ENCODE measurements at regions not wholly inside any gene's neighbourhood (a gene's known extent, or its start where the extent isn't known, plus 50 kb on each side); places are given as distances from the start of the nearest gene placed in this dataset.

GRCh38 chrX:39929379-39930025 is 168.3 kb downstream of the BCOR start:
- no peak for DNase-seq
- Mint-ChIP-seq H3K4me1 (peaks cover 26% of the 10 kb centered on the region), H3K4me3 (no peak overlapping the region), H3K27me3 (ENCODE audit: low read depth, poor library complexity) (peaks cover 33% of the 10 kb centered on the region), H3K27ac (no peak overlapping the region), H3K9me3 (peaks cover 21% of the 10 kb centered on the region), H3K36me3 (ENCODE audit: low read depth) (no peaks in the 10 kb centered on the region)
- TF ChIP-seq, protein P1, sequence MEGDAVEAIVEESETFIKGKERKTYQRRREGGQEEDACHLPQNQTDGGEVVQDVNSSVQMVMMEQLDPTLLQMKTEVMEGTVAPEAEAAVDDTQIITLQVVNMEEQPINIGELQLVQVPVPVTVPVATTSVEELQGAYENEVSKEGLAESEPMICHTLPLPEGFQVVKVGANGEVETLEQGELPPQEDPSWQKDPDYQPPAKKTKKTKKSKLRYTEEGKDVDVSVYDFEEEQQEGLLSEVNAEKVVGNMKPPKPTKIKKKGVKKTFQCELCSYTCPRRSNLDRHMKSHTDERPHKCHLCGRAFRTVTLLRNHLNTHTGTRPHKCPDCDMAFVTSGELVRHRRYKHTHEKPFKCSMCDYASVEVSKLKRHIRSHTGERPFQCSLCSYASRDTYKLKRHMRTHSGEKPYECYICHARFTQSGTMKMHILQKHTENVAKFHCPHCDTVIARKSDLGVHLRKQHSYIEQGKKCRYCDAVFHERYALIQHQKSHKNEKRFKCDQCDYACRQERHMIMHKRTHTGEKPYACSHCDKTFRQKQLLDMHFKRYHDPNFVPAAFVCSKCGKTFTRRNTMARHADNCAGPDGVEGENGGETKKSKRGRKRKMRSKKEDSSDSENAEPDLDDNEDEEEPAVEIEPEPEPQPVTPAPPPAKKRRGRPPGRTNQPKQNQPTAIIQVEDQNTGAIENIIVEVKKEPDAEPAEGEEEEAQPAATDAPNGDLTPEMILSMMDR (IDR thresholded peaks at IDR 0.05): no peak

GRCh38 chrX:39930786-39931528 is 166.8 kb downstream of the BCOR start:
- peaks cover 26% of the 10 kb centered on the region for H3K4me1 Mint-ChIP-seq
- no peaks in the 10 kb centered on the region for H3K36me3 Mint-ChIP-seq (ENCODE audit: low read depth)
- TF ChIP-seq, protein P1 (IDR thresholded peaks at IDR 0.05): no peak
- H3K27me3 Mint-ChIP-seq (ENCODE audit: low read depth, poor library complexity): peaks cover 34% of the 10 kb centered on the region
- DNase-seq: no peak
- H3K27ac Mint-ChIP-seq: no peak overlapping the region
- no peak overlapping the region for H3K4me3 Mint-ChIP-seq
- H3K9me3 Mint-ChIP-seq: peaks cover 18% of the 10 kb centered on the region

DNA sequence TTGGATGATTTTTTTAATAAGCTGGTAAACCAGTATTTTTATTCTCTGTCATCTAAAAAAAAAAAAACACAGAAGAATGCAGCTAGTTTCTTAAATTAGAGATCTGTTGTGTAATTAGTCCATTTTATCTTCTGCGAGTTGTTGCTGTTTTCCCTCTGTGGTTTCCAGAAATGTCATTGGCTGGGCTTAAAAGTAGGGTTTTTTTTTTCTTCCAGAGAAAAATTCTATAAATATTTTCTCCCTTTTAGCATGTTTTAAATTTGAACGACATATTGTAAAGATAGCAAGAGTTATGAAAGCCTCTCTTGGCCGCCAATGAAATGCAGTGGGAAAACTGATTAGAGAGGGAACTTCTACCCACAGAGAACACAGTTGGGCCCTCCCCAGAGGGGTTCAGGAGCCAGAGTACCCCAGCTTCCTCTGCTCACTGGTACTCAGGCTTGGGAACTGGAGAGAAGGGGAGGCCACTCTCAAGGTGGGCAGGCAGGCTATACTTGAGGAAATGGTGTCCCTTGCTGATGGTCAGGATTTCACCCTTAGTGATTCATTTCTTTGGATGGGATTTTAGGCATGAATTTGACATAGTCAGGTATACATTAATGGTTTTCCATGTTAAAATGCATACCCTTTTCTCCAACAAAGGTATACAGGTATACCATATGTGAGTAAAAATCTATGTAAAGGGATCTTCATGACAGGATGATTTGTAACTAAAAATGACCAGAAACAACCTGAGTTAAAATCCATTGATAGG is 166.1 kb downstream of the BCOR start:
- TF ChIP-seq, protein P1 (IDR thresholded peaks at IDR 0.05): no peak
- DNase-seq: no peak
- Mint-ChIP-seq H3K4me3 (no peak overlapping the region), H3K36me3 (ENCODE audit: low read depth) (no peaks in the 10 kb centered on the region), H3K9me3 (peaks cover 13% of the 10 kb centered on the region), H3K27ac (no peak overlapping the region), H3K27me3 (ENCODE audit: low read depth, poor library complexity) (peaks cover 41% of the 10 kb centered on the region), H3K4me1 (peaks cover 26% of the 10 kb centered on the region)

GRCh38 chrX:39935411-39936064 is 162.2 kb downstream of the BCOR start:
- DNase-seq: no peak
- H3K27ac Mint-ChIP-seq: no peak overlapping the region
- peaks cover 4% of the 10 kb centered on the region for H3K9me3 Mint-ChIP-seq
- peaks cover 9% of the 10 kb centered on the region for H3K4me1 Mint-ChIP-seq
- TF ChIP-seq, protein P1 (IDR thresholded peaks at IDR 0.05): no peak
- peaks cover 23% of the 10 kb centered on the region for H3K27me3 Mint-ChIP-seq (ENCODE audit: low read depth, poor library complexity)
- H3K4me3 Mint-ChIP-seq: no peak overlapping the region
- no peaks in the 10 kb centered on the region for H3K36me3 Mint-ChIP-seq (ENCODE audit: low read depth)

GRCh38 chrX:39936886-39937770 is 160.6 kb downstream of the BCOR start:
- H3K4me1 Mint-ChIP-seq: peaks cover 16% of the 10 kb centered on the region
- H3K27me3 Mint-ChIP-seq (ENCODE audit: low read depth, poor library complexity): peaks cover 29% of the 10 kb centered on the region
- no peak overlapping the region for H3K27ac Mint-ChIP-seq
- DNase-seq: peak; percentile 18
- TF ChIP-seq, protein P1 (IDR thresholded peaks at IDR 0.05): no peak
- peaks cover 8% of the 10 kb centered on the region for H3K9me3 Mint-ChIP-seq
- no peak overlapping the region for H3K4me3 Mint-ChIP-seq
- H3K36me3 Mint-ChIP-seq (ENCODE audit: low read depth): no peaks in the 10 kb centered on the region

Data from nephron progenitor cell (in vitro differentiated cells).